ENCODE measurements at regions not wholly inside any gene's neighbourhood (a gene's known extent, or its start where the extent isn't known, plus 50 kb on each side); places are given as distances from the start of the nearest gene placed in this dataset.
"Not testable (repeated sequence)": the region's sequence is repeated elsewhere in the genome, so short reads cannot be mapped to it uniquely, and the experiment has no call there.

DNA sequence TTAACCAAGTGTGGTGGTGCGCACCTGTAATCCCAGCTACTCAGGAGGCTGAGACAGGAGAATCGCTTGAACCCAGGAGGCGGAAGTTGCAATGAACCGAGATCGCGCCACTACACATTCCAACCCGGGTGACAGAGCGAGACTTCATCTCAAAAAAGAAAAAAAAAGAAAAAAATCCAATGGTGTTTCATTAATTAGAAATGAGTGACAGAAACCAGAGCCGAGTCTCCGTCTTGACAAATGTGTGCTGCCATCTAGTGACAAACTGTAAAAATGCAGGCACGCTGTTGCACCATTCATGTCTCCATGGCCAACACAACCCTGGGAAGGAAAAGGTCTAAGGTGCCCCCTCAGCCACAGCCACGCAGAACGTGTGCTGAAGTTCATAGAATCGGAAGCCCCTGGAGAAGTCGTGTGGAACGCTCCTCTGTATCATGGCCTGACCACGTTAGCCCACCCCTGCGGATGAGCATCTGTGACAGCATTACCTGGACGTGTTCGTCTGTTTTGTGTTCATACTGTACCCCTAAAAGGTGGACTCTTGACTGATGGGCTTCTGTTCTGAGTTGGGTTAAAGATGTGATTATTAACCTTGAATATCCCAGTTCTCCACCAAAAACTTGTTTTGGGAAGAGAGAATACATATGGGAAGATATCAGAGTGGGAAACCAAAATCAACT lies 94.9 kb downstream of the LYZL2 start:
- peak; percentile 56 to 62 (median 58) for DNase-seq (ENCODE audit: low read depth in 4 of 4, low spot score in 3 of 4)

DNA sequence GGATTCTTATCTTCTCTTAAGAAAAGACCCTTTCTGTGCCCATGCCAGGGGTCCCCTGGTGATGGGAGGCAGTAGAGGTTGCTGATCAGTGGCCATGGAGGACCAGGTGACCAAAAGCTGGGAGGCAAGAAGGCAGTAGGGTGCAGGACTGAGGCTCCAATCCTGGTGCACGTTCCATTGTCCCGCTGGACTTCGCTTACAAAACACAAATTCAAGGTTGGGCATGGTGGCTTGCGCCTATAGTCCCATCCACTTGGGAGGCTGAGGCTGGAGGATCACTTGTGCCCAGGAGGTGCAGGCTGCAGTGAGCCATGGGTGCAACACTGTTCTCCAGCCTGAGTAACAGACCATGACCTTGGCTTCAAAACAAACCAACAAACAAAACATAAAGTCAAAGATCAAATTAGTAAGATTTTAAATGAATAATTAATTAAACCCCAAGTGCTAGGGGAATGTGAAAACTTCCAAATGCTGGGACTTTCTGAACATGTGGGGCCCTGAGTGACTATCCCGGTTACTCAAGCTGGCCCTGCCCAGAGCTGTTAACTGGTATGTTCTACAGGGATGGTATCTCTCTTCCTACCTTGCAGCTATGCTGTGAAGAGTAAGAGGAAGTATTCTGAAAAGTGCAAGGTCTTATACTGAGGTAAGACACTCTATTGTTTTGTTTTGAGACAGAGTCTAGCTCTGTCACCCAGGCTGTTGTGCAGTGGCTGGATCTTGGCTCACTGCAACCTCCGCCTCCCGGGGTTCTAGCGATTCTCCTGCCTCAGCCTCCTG lies 97.6 kb downstream of the LYZL2 start:
- DNase-seq (ENCODE audit: low read depth in 4 of 4, low spot score in 3 of 4) = no peak

DNA sequence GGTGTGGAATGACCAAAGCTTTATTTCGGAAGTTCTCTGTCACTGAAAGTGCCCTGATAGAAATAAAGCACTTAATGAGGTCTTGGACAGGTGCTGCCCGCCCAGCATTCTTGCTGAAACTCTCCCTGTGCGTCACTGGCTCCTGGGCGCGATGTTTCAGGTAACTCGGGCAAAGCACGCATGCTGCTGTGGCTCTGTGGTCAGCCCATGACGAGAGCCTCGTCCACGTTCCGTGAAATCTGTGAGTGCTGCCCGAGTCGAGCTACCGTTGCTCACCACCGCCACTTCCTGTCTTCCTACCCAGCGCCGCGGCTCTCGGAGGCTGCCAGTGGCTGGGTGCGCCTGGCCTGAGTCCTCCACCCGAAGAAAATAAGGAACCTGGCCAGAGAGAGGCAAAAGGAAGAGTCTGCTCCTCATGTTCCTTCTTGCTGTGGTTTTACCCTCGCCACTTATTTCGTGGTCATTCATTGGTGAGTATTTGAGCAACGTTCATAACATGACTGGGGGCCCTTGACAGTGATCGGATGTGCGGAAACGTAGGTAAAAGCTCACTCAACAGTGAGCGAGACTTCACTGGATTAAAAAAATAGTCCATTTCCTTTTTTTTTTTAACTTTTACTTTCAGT lies 95.5 kb downstream of the MAP3K8 start:
- no peak for DNase-seq (ENCODE audit: low read depth in 4 of 4, low spot score in 3 of 4)

DNA sequence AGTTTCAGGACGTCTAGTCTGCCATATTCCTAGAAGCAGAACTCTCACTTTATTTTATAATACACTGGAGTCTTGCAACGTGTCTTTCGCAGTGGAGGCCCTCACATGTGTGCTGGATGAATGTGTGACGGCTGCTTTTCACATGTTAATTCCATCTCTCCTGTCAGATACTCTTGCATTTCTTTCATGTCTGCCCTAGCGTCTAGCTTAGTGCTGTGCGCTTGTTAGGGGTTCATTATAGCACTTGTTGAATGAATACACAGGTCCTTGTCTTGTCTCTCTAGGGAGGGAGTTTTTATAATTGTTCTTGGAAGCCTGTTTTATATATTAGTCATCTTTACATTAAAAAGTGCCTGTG lies 94.4 kb downstream of the MAP3K8 start:
- DNase-seq (ENCODE audit: low read depth in 4 of 4, low spot score in 3 of 4) = no peak

DNA sequence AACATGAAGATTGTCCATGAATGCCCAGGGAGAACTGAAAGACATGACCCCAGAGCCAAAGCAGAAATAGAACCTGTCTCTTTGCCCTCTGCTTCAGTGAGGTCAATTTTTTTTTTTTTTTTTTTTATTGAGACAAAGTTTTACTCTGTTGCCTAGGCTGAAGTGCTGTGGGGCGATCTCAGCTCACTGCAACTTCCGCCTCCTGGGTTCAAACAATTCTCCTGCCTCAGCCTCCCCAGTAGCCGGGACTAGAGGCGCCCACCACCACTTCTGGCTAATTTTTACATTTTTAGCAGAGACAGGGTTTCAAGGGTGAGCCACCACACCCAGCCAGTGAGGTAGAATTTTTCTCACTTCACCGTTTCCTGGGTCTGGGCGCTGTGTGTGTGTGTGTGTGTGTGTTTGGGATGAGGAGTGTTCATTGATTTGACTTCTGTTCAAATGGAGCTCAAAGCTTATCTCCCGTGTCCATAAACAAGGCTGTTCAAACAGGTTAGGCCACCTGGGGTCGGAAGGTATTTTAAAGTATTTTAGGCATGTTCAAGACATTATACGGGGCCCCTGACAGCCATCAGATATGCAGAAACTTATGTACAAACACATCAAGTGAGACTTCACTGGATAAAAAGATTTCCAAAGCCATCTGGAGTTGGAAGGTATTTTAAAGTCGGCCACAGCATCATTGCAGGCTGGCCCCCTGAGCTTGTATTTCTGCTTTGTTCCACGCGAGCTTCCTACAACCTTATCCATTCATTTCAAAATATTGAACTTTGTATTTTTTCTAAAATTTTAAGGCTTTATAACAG lies 93.8 kb downstream of the MAP3K8 start:
- no peak for DNase-seq (ENCODE audit: low read depth in 4 of 4, low spot score in 3 of 4)

DNA sequence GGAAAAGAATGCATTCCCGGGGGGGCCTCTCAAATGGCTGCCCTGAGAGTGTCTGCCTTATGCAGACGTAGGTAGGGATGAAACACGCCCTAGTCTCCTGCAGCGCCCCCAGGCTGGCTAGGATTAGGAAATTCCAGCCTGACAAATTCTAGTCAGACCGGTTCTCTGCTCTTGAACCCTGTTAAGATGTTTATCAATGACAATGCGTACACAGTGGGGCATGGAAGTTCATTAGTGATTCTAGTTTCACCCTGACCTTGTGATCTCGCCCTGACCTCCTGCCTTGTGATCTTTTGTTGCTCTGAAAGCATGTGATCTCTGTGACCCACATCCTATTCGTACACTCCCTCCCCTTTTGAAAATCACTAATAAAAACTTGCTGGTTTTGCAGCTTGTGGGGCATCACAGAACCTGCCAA lies 88.7 kb downstream of the MAP3K8 start:
- DNase-seq (ENCODE audit: low read depth in 4 of 4, low spot score in 3 of 4) = not testable (repeated sequence)

DNA sequence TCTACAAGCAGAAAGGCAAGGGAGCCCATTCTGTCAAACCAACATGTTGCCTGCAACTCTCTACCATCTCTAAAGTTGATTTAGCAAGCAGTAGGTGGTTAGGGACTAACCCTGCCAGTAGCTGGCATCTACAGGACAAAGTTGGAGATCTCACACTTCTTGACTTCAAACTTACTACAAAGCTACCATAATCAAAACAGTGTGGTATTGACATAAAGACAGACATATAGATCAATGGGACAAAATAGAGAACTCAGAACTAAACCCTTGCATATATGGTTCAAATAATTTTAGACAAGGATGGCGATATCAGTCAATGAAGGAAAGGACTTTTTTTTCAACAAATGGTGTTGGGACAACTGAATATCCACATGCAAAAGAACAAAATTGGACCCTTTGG lies 84.9 kb downstream of the MAP3K8 start:
- no peak for DNase-seq (ENCODE audit: low read depth in 4 of 4, low spot score in 3 of 4)
